Activated CD8-positive, alpha-beta memory T cell treated with anti-CD3 and anti-CD28 coated beads, Interleukin-2, amount 50 U/mL, for 1 hour (primary cell): ENCODE measurements at regions not wholly inside any gene's neighbourhood (a gene's known extent, or its start where the extent isn't known, plus 50 kb on each side); places are given as distances from the start of the nearest gene placed in this dataset.

ENCODE experiments used
- DNase-seq: peaks from one replicate; pipeline ENCODE4 v3.0.0-alpha.2; 2020; ENCODE audit errors: extremely low read depth

DNA sequence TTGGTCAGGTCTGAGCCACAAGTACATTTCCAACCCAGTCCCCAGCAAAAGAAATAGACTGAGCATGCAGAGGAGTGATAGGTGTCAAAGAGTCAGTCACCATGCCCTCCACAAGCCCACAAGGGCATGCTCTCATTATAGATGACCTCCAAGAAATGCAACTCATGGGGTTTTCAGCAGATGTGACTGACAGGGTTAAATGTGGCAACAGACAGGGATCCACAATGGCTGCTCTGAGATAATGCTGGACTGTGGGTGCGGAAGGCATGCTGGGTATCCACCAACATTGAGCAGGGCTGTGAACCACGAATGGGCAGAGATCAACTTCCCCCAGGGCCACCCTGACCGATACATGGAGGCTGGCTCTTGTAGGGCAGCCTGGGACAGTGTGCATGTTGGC, 115.8 kb downstream of the BCOR start:
- no peak for DNase-seq

DNA sequence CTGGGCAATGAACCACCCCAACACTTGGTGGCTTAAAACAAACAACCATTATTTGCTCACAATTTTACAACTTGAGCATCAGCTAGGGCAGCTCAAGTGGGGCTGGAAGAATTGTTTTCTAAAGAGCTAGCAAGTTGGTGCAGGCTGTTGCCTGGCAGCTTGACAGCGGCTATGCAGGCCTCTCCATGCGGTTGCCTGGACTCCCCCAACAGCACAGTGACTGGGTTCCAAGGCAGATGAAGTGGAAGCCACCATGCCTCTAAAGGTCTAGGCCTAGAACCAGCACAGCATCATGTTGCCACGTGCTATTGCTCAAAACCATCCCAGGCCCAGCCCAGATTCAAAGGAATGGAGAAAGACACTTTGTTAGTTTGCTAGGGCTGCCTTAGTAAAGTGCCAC, 114.8 kb downstream of the BCOR start:
- no peak for DNase-seq

DNA sequence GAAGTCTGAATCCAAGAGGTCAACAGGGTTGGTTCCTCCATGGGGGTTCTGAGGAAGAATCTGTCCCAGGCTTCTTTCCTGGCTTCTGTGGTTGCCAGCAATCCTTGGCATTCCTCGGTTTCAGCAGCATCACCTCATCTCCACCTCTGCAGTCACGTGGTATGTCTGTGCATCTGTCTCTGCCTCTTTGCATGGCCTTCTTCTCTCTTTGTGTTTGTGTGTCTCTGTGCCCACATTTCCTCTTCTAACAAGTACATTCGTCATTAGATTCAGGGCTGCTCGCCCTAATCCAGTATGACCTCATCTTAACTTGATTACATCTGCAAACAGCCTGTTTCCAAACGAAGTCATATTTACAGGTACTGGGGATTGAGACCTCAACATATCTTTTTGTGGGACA, 114.0 kb downstream of the BCOR start:
- no peak for DNase-seq

DNA sequence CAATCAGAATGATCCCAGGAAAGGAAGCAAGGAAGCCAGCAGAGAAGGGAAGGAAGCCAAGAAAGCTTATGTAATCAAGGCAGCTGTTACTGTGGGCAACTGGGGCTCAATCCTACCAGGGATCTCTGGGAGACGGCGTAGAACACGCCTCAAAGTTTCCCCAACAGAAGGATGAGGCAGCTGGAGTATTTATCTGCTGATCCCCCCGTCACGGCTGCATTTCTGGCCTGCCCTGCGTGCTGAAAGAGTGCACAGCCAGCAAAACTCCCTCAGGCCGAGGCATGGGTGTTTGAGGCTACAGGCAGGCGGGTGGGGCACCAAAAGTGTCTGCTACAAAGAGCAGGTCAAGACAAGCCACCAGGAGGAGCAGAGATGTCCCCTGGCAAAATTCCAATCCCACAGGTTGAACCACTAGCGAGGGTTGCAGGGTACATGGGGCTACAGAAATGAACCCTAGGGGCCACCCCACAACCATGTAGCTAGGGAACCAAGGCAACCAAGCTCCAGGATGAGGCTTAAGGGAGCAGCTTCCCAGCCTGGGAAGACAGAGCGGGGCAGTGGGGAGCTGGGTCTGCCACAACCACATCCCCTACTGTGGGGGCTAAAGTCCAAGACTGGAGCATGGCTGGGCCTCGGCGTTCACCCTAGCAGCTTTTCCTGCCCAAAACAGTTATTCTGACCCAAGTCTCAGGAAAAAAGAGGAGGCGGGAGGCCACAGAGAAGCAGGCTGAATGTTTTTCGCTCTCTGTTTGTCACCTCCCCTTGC, 113.4 kb downstream of the BCOR start:
- DNase-seq, result no peak

DNA sequence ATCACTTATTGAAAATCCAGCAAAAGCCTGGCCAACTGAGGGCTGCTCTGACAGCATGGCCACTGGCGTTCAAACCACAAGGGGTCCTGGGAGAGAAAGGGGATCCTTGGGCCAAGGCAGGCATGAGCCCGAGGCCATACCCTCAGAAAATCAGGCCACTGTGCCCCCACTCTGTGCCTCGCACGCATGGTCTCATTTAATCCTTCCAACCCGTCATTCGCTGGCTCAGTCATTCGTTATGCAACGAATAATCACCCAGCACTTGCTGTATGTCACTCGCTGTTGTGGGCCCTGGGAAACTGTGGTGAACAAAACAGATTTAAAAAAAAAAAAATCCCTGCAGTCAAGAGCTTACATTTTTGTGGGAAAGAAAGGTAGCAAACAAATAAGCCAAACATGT, 112.7 kb downstream of the BCOR start:
- DNase-seq, result no peak

DNA sequence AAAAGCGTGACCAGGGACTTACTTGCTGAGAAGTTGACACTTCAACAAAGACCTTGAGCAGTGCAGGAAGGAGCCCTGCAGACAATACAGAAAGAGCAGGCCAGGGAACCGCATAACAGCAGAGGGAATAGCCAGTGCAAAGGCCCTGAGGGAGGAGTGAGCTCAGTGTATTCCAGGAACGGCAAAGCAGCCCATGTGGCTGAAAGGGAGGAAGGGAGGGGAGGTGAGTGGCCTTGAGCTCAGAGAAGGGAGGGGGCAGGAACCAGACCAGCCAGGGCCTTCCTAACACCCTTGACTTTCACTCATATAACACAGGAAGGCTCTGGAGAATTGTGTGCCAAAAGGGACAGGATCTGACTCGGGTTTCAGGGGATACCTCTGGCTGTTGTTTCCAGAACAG, 112.2 kb downstream of the BCOR start:
- DNase-seq, result no peak

DNA sequence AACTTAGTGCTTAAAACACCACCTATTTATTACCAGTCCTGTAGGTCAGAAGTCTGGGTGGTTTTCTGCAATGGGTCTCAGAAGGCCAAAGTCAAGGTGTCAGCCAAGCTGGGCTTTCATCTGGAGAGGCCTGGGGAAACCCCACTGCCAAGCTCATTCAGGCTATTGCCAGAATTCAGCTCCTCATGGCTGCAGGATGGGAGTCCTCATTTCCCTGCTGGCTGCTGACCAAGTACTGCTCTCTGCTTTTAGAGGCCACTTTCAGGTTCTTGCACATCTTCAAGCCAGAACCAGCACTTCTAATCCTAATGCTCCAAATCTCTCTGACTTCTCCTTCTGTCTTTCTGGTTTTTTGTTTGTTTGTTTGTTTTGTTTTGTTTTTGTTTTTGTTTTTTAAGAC, 109.3 kb downstream of the BCOR start:
- no peak for DNase-seq

DNA sequence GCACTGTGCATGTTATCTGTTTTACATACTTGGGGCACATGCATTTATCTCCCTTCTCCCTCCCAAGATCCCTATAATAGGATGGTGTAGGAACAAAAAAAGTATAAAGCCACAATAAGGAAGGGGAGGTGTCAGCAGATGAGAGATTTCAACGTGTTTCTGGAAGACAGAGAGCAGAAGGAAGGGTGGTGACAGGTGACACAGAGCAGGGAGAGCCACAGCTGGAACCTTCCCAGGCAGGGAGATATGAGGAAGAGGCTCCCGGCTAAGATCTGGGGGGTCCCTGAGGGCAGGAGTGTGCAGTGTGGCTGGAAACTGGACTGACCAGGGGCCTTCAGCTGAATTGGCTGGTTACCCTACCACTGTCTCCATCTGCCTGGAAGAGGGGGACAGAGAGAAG, 107.4 kb downstream of the BCOR start:
- no peak for DNase-seq

DNA sequence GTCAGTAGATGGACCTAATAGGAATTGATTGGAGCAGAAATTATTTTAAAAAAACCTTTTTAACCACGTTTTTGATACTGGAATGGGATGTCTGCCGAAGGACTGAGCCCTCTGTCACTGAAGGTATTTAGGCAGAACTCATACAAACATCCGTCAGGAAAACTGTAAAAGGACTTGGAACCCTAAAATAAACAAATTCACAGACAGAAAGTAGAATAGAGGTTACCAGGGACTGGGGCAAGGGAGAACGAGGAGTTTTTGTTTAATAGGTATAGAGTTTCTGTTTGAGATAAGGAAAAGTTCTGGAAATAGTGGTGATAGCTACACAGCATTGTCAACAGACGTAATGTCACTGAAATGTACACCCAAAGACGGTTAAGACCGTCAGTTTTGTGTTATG, 105.5 kb downstream of the BCOR start:
- no peak for DNase-seq

DNA sequence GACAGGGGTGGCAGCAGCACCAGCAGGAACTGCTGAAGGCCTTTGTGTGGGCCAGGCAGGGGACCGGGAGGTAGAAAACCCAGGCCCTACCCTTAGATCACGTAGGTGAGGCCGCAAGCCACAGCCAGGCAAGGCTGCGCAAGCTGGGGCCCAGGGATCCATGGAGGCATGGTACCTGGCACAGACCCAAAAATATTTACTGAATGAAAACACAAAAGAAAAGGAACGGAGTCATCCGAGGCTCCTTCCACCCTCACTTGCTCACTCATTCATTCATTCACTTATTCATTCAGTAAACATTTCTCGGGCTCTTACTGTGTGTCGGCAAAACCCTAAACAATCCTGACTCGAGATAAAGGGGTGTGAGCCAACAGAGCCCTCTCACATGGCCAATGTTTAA, 102.3 kb downstream of the BCOR start:
- DNase-seq, result no peak

DNA sequence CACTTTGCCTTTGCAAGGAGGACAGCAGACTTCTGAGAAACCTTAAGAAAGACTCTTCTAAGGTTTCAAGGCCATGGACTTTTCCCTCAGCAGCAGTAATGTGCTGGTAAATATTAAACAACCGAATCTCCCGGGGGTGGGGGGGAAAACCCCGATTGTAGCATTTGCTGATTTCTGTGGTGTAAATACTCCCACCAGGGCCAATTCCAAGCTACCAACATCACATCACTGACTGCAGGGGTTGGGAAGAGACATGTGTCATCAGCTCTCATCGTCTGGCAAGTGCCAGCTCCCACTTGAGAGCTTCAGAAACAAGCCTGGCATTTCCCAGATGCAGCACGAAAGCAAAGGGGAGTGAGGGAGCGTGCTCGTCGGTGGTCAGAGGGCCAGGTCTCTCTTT, 101.2 kb downstream of the BCOR start:
- DNase-seq, result no peak

DNA sequence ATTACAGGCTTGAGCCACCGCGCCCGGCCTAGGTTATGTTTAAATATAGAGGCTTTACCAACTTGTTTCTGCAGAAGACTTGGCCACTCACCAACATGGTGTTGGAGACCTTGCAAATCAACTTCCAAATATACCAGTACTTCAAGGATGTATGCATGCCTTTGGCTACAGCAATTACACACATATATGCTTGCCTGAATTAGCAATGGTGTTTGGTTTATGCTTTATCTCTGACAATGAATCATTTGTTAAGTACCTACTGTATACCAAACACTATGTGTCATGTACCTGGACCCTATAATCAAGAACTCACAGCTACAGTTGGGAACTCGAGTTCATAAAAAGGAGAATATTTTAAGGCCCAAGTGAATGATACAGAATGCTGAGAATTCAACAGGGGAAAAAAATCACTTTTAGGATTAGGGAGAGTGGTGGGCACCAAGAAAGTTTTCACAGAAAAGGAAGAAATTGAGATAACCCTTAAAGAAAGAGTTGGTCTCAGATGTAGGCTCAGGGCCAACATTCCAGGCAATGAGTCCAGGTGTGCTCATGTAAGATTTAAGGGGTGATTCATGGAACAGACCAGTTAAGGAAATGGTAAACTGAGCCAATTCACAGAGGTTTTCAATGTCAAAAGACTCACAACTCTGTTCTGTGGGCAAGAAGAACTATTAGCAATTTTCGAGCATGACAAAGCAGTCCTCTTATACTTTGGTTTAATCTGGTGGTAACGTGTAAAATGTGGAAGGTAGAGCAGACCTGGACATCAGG, 98.9 kb downstream of the BCOR start:
- no peak for DNase-seq
